ENCODE measurements at regions not wholly inside any gene's neighbourhood (a gene's known extent, or its start where the extent isn't known, plus 50 kb on each side); places are given as distances from the start of the nearest gene placed in this dataset.
"Not testable (repeated sequence)": the region's sequence is repeated elsewhere in the genome, so short reads cannot be mapped to it uniquely, and the experiment has no call there.

DNA sequence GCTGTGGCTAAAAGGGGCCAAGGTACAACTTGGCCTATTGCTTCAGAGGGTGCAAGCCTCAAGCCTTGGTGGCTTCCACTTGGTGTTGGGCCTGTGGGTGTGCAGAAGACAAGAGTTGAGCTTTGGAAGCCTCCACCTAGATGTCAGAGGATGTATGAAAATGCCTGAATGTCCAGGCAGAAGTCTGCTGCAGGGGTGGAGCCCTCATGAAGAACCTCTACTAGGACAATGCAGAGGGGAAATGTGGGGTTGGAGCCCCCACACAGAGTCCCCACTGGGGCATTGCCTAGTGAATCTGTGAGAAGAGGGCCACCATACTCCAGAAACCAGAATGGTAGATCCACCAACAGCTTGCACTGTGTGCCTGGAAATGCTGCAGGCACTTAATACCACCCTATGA, 332.1 kb upstream of the SASH1 start:
- not testable (repeated sequence) for TF ChIP-seq EP300, POLR2A (IDR thresholded peaks at IDR 0.05)
- TF ChIP-seq, protein P1, sequence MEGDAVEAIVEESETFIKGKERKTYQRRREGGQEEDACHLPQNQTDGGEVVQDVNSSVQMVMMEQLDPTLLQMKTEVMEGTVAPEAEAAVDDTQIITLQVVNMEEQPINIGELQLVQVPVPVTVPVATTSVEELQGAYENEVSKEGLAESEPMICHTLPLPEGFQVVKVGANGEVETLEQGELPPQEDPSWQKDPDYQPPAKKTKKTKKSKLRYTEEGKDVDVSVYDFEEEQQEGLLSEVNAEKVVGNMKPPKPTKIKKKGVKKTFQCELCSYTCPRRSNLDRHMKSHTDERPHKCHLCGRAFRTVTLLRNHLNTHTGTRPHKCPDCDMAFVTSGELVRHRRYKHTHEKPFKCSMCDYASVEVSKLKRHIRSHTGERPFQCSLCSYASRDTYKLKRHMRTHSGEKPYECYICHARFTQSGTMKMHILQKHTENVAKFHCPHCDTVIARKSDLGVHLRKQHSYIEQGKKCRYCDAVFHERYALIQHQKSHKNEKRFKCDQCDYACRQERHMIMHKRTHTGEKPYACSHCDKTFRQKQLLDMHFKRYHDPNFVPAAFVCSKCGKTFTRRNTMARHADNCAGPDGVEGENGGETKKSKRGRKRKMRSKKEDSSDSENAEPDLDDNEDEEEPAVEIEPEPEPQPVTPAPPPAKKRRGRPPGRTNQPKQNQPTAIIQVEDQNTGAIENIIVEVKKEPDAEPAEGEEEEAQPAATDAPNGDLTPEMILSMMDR (IDR thresholded peaks at IDR 0.05), result not testable (repeated sequence)

Measured in tibial nerve (tissue), 4 donors.